HCT116 (cell line): ENCODE measurements at regions not wholly inside any gene's neighbourhood (a gene's known extent, or its start where the extent isn't known, plus 50 kb on each side); places are given as distances from the start of the nearest gene placed in this dataset.

ENCODE experiments used
- ATAC-seq: fragments of 200-7000 bp; cut with Tn5 transposase; 2 replicates; pipeline ENCODE4 v1.9.1; 2020; ENCODE audit warnings: mild to moderate bottlenecking, moderate library complexity
- BruUV-seq: library from RNA; stranded (reverse); fragments of 400-500 nt; replicated peaks from 2 replicates; lab custom pipeline; 2021; lab: Mats Ljungman, UMichigan
- CTCF ChIA-PET: fragments of 300-600 bp; sonication (Branson Sonifier 250); formaldehyde crosslinking; loops from one replicate; lab custom pipeline; 2021; ENCODE audit warnings: antibody characterized with exemption; lab: Charles Lee
- POLR2A ChIA-PET: fragments of 300-600, 350-600 bp; sonication (Branson Sonifier 250); formaldehyde crosslinking; loops from one replicate; lab custom pipeline; 2021; ENCODE audit warnings: antibody characterized with exemption; lab: Charles Lee
- RAD21 ChIA-PET, 2 experiments: fragments of 300-600 bp; sonication (Branson Sonifier 250); formaldehyde crosslinking; loops; one replicate each; lab custom pipeline; 2023; ENCODE audit warnings: low total read pairs in 2 of 2; ENCODE audit not compliant: uncharacterized antibody in 2 of 2, unreplicated experiment in 2 of 2, low non-redundant PET in 1 of 2; lab: Charles Lee
- DNase-seq: peaks from one replicate; pipeline ENCODE4 v3.0.0-alpha.2; 2010; ENCODE audit warnings: low read depth, low spot score
- H2AFZ ChIP-seq: fragments of 200-600 bp; shearing (Covaris generic), sonication (generic); 2 replicates; pipeline ENCODE4 v1.6.1; 2017; ENCODE audit warnings: low read depth, mixed run types, mixed read lengths, antibody characterized with exemption, low read length; ENCODE audit not compliant: poor library complexity, severe bottlenecking
- H3K27ac ChIP-seq: 2 replicates; pipeline ENCODE4 v1.5.1; 2012; ENCODE audit warnings: low read depth, low read length
- H3K27me3 ChIP-seq: fragments of 200-600 bp; sonication (generic); 2 replicates; pipeline ENCODE4 v1.6.1; 2016; ENCODE audit warnings: mixed run types, low read length, mixed read lengths; ENCODE audit not compliant: insufficient read depth
- H3K36me3 ChIP-seq, 2 experiments: fragments of 200-500 bp in 1 of 2; fragments of 200-600 bp in 1 of 2; sonication (Bioruptor generic) in 1 of 2; sonication (generic) in 1 of 2; 2 replicates each; pipeline versions ENCODE4 v1.5.1 to v1.6.1; 2014 to 2016; ENCODE audit warnings: low read length in 2 of 2, inconsistent platforms in 1 of 2, mixed read lengths in 1 of 2, mixed run types in 1 of 2; ENCODE audit not compliant: insufficient read depth in 2 of 2, control insufficient read depth in 1 of 2
- H3K4me1 ChIP-seq, 2 experiments: fragments of 200-600 bp in 1 of 2; sonication (generic) in 1 of 2; 2 replicates each; pipeline versions ENCODE4 v1.5.1 to v1.6.1; 2012 to 2017; ENCODE audit warnings: low read length in 2 of 2, inconsistent platforms in 1 of 2, mild to moderate bottlenecking in 1 of 2, mixed read lengths in 1 of 2, mixed run types in 1 of 2, moderate library complexity in 1 of 2; ENCODE audit not compliant: insufficient read depth in 2 of 2, control insufficient read depth in 1 of 2
- H3K4me2 ChIP-seq: fragments of 200-600 bp; sonication (generic); 2 replicates; pipeline ENCODE4 v1.6.1; 2017; ENCODE audit warnings: mixed run types, low read length, mixed read lengths
- H3K4me3 ChIP-seq, 2 experiments: fragments of 200-600 bp in 1 of 2; sonication (generic) in 1 of 2; replicated peaks in 1 of 2; 2 replicates each; pipeline ENCODE4 v1.5.1; 2011 to 2016; ENCODE audit warnings: low read length in 2 of 2, control low read depth in 1 of 2, low read depth in 1 of 2, mild to moderate bottlenecking in 1 of 2, mixed read lengths in 1 of 2, mixed run types in 1 of 2
- H3K79me2 ChIP-seq: fragments of 200-600 bp; sonication (generic); 2 replicates; pipeline ENCODE4 v1.6.1; 2017; ENCODE audit warnings: mild to moderate bottlenecking, mixed run types, low read length, moderate library complexity, mixed read lengths; ENCODE audit not compliant: insufficient read depth
- H3K9ac ChIP-seq: fragments of 200-600 bp; sonication (generic); 2 replicates; pipeline ENCODE4 v1.6.1; 2016; ENCODE audit warnings: low read length, mixed read lengths
- H3K9me2 ChIP-seq: fragments of 200-600 bp; sonication (generic), shearing (Covaris generic); 2 replicates; pipeline ENCODE4 v1.6.1; 2017; ENCODE audit warnings: mixed run types, mild to moderate bottlenecking, moderate library complexity; ENCODE audit not compliant: insufficient read depth
- H3K9me3 ChIP-seq, 2 experiments: fragments of 200-500 bp in 1 of 2; fragments of 200-600 bp in 1 of 2; sonication (Bioruptor generic) in 1 of 2; sonication (generic) in 1 of 2; 2 replicates each; pipeline ENCODE4 v1.6.1; 2014 to 2017; ENCODE audit warnings: low read length in 2 of 2, mixed read lengths in 2 of 2, inconsistent platforms in 1 of 2, low read depth in 1 of 2, mild to moderate bottlenecking in 1 of 2, mixed run types in 1 of 2, moderate library complexity in 1 of 2; ENCODE audit not compliant: control insufficient read depth in 1 of 2, insufficient read depth in 1 of 2
- H4K20me1 ChIP-seq: fragments of 200-600 bp; sonication (generic), shearing (Covaris generic); 2 replicates; pipeline ENCODE4 v1.6.1; 2017; ENCODE audit warnings: mixed run types, mild to moderate bottlenecking, moderate library complexity; ENCODE audit not compliant: insufficient read depth
- ATF3 ChIP-seq: IDR thresholded peaks from 2 replicates; pipeline ENCODE4 v1.6.1; 2012
- CBX3 ChIP-seq: IDR thresholded peaks from 2 replicates; pipeline ENCODE4 v1.6.1; 2012; ENCODE audit warnings: low read depth
- EZH2phosphoT487 ChIP-seq: fragments of 200-600 bp; IDR thresholded peaks from 2 replicates; pipeline ENCODE4 v1.6.1; 2018; ENCODE audit warnings: antibody characterized with exemption, borderline replicate concordance
- JUND ChIP-seq: IDR thresholded peaks from 2 replicates; pipeline ENCODE4 v1.6.1; 2012
- MAX ChIP-seq: IDR thresholded peaks from 2 replicates; pipeline ENCODE4 v1.6.1; 2012
- POLR2A ChIP-seq: IDR thresholded peaks from 2 replicates; pipeline ENCODE4 v1.7.0; 2011; ENCODE audit warnings: borderline replicate concordance; ENCODE audit not compliant: insufficient read depth, insufficient read length; ENCODE audit errors: extremely low read depth
- POLR2AphosphoS5 ChIP-seq: IDR thresholded peaks from 2 replicates; pipeline ENCODE4 v1.6.1; 2011; ENCODE audit warnings: mild to moderate bottlenecking, low read depth, low read length, moderate library complexity
- RAD21 ChIP-seq: IDR thresholded peaks from 2 replicates; pipeline ENCODE4 v1.6.1; 2012; ENCODE audit warnings: low read depth, mild to moderate bottlenecking
- REST ChIP-seq: IDR thresholded peaks from 2 replicates; pipeline ENCODE4 v1.6.1; 2012; ENCODE audit warnings: low read depth
- SIN3A ChIP-seq: IDR thresholded peaks from 2 replicates; pipeline ENCODE4 v1.6.1; 2012; ENCODE audit warnings: low read depth
- TCF7L2 ChIP-seq: IDR thresholded peaks from 2 replicates; pipeline ENCODE4 v1.7.0; 2011; ENCODE audit warnings: borderline replicate concordance, inconsistent platforms; ENCODE audit not compliant: insufficient read depth, insufficient read length; ENCODE audit errors: extremely low read depth
- YY1 ChIP-seq: IDR thresholded peaks from 2 replicates; pipeline ENCODE4 v1.6.1; 2011; ENCODE audit warnings: low read length, low read depth, moderate library complexity, mild to moderate bottlenecking; ENCODE audit not compliant: insufficient replicate concordance; ENCODE audit errors: extremely low read depth
- ZFX ChIP-seq: fragments of 450-650 bp; IDR thresholded peaks from 2 replicates; pipeline ENCODE4 v1.6.1; 2017
- intact Hi-C: fragments of 100-400 bp; cut with micrococcal nuclease; formaldehyde crosslinking; loops from 2 replicates; pipeline ENCODE4 v1.10.0; 2022

- TF ChIP-seq REST (no peak), CBX3 (no peak), JUND (no peak), POLR2AphosphoS5 (no peak), EZH2phosphoT487 (no peak), ATF3 (no peak)
- TF ChIP-seq, all 23 proteins: peak for 0
Measured at GRCh38 chr6:85372188-85372914, 77.5 kb upstream of the NT5E start (continued).

GRCh38 chr6:85368631-85369030 lies 81.3 kb upstream of the NT5E start:
- CTCF ChIA-PET = no interaction called here
- H3K9me3 ChIP-seq = no peaks in the 10 kb centered on the region
- no peaks in the 10 kb centered on the region for H4K20me1 ChIP-seq
- no peaks in the 10 kb centered on the region for H3K36me3 ChIP-seq
- no peaks in the 10 kb centered on the region for H3K27me3 ChIP-seq
- RAD21 ChIA-PET = no interaction called here
- H3K79me2 ChIP-seq = no peaks in the 10 kb centered on the region
- H2AFZ ChIP-seq = no peak overlapping the region
- no peaks in the 10 kb centered on the region for H3K9me2 ChIP-seq
- TF ChIP-seq TCF7L2 (no peak), SIN3A (no peak), MAX (no peak), EZH2phosphoT487 (no peak), ZFX (no peak), YY1 (no peak), RAD21 (no peak), POLR2A (no peak)
- H3K4me3 ChIP-seq = no peak overlapping the region
- intact Hi-C loops = no loop called here
- no TSS peak for BruUV-seq
- ATAC-seq (no peak), DNase-seq (no peak)
- no peak overlapping the region for H3K27ac ChIP-seq
- no peak overlapping the region for H3K9ac ChIP-seq
- H3K4me1 ChIP-seq = peaks cover 4 to 9% of the 10 kb centered on the region in 2 experiments; a peak in 3 of 4 replicates
- POLR2A ChIA-PET = no interaction called here
- no peak overlapping the region for H3K4me2 ChIP-seq
